Esophagus muscularis mucosa (tissue), 4 donors: ENCODE measurements at regions not wholly inside any gene's neighbourhood (a gene's known extent, or its start where the extent isn't known, plus 50 kb on each side); places are given as distances from the start of the nearest gene placed in this dataset.

Source experiments
- EP300 ChIP-seq: sonication (generic); formaldehyde crosslinking; IDR thresholded peaks from one replicate; pipeline ENCODE4 v1.6.1; 2017; ENCODE audit warnings: antibody characterized with exemption
- POLR2A ChIP-seq: fragments of 450-650 bp; IDR thresholded peaks from one replicate; pipeline ENCODE4 v1.6.1; 2017; ENCODE audit warnings: antibody characterized with exemption, moderate library complexity, mild to moderate bottlenecking, low read depth
- TF ChIP-seq, protein P1 (sequence below), 3 experiments: fragments of 200-600 bp in 2 of 3; fragments of 450-650 bp in 1 of 3; sonication (generic) in 2 of 3; IDR thresholded peaks; one replicate each; pipeline ENCODE4 v1.5.1; 2017 to 2019; ENCODE audit warnings: antibody characterized with exemption in 3 of 3, mild to moderate bottlenecking in 2 of 3, moderate library complexity in 1 of 3

DNA sequence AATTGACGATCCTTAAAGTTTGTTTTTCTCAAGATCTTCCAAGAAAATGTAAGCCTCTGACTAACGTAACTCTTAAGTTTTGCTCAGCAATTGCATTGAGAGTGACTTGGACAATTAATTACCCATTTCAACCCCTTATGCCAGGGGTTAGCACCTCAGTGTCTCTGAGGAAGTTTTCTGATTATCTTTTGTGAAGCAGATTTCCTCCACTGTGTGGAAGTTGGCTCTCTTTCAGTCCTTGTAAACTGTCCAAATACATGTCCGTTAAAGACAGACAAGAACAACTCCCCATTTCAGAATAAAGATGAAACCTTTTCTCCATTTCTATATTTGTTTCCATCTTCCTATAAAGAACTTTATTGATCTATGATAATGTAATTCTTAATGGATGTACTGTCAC, 296.4 kb upstream of the FMN2 start:
- TF ChIP-seq EP300 (no peak), POLR2A (no peak)
- TF ChIP-seq, protein P1, sequence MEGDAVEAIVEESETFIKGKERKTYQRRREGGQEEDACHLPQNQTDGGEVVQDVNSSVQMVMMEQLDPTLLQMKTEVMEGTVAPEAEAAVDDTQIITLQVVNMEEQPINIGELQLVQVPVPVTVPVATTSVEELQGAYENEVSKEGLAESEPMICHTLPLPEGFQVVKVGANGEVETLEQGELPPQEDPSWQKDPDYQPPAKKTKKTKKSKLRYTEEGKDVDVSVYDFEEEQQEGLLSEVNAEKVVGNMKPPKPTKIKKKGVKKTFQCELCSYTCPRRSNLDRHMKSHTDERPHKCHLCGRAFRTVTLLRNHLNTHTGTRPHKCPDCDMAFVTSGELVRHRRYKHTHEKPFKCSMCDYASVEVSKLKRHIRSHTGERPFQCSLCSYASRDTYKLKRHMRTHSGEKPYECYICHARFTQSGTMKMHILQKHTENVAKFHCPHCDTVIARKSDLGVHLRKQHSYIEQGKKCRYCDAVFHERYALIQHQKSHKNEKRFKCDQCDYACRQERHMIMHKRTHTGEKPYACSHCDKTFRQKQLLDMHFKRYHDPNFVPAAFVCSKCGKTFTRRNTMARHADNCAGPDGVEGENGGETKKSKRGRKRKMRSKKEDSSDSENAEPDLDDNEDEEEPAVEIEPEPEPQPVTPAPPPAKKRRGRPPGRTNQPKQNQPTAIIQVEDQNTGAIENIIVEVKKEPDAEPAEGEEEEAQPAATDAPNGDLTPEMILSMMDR (IDR thresholded peaks at IDR 0.05), result no peak
